ENCODE measurements at regions not wholly inside any gene's neighbourhood (a gene's known extent, or its start where the extent isn't known, plus 50 kb on each side); places are given as distances from the start of the nearest gene placed in this dataset.

GRCh38 chr16:64459821-64460220 lies 662.0 kb downstream of the CDH11 start:
- TF ChIP-seq CTCF (IDR thresholded peaks at IDR 0.05; ENCODE audit: low read depth, low read length, poor library complexity, severe bottlenecking) (no peak), EZH2phosphoT487 (IDR thresholded peaks at IDR 0.05; ENCODE audit: borderline replicate concordance, low read length) (no peak)

Measured in DOHH2 (cell line).